ENCODE measurements at regions not wholly inside any gene's neighbourhood (a gene's known extent, or its start where the extent isn't known, plus 50 kb on each side); places are given as distances from the start of the nearest gene placed in this dataset.

DNA sequence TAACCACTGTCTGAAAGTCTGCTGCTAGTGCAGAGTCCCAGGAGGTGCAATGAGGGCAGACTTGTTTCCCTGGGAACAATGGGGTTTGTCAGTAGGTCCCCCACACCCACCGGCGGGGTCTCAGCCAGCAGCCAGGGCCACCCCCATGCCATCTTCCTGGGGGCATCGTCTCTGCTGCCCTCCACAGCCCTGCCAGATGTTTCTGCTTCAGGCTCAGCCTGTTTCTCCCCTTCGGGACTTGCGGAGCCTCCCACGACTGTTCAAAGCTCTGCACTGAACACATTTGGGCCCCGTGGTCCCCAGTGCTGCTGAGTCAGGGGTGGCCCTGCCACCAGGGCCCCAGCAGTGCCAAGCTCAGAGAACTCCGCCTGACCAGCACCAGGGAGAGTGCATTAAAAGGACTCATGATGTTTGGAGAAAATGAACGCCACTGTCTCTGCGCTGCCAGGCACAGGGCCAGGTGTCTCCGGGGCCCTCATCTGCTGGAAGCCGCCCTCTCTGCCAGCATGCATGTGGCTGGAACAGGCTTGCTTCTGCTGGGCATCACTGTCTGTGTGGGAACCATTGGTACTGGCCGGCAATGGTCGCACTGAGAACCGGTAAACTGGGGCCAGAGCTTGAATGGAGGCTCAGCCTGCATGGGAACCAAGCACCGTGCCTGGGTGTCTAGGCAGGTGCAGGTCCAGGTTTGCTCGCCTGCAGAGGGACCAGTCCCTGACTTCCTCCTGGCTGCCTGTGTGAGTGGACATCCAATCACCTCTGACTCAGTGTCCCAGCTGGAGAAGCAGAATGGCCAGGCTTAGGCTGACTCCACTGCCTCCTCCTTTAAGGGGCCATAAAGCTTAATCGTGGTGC, 345.1 kb downstream of the GLRX3 start:
- H2BK15ac ChIP-seq (ENCODE audit: low read depth, low read length): no peak overlapping the region
- no peak overlapping the region for H3K27ac ChIP-seq (ENCODE audit: insufficient read length, low read depth, low read length)
- Mint-ChIP-seq H3K9me3 (no peaks in the 10 kb centered on the region; a peak in 1 of 5 replicates), H3K27ac (no peak overlapping the region; a peak in 1 of 7 replicates), H3K36me3 (ENCODE audit: insufficient read depth in 1 of 3, low read depth in 3 of 3) (no peaks in the 10 kb centered on the region), H3K4me3 (no peak overlapping the region), H3K27me3 (ENCODE audit: low read depth) (peaks cover 3% of the 10 kb centered on the region; the same call in 1 of the 2 replicates), H3K4me1 (peaks cover 12 to 26% of the 10 kb centered on the region in 2 experiments)
- no peak overlapping the region; the same call in 1 of the 2 replicates for H3K14ac ChIP-seq (ENCODE audit: insufficient read depth, low read length)
- H2BK5ac ChIP-seq (ENCODE audit: insufficient read length, low read length): no peak overlapping the region
- no peak overlapping the region for H3K18ac ChIP-seq (ENCODE audit: insufficient read length, low read depth, low read length)
- no peaks in the 10 kb centered on the region for H4K20me1 ChIP-seq (ENCODE audit: control insufficient read depth, insufficient read depth, insufficient read length)
- H4K91ac ChIP-seq (ENCODE audit: insufficient read length, low read depth, low read length): no peak overlapping the region
- no peaks in the 10 kb centered on the region for H3K23me2 ChIP-seq (ENCODE audit: insufficient read length, low read depth, low read length, poor library complexity, severe bottlenecking)
- H2BK12ac ChIP-seq (ENCODE audit: insufficient read length, low read depth, low read length): no peak overlapping the region
- H2BK20ac ChIP-seq (ENCODE audit: low read depth, low read length, poor library complexity, severe bottlenecking): no peak overlapping the region
- no peak overlapping the region for H3K4ac ChIP-seq (ENCODE audit: low read depth, low read length)
- no peak overlapping the region for H2AFZ ChIP-seq (ENCODE audit: low read length)
- no peak for DNase-seq
- H3K23ac ChIP-seq (ENCODE audit: insufficient read length, low read depth, low read length): no peak overlapping the region
- H3K4me2 ChIP-seq (ENCODE audit: insufficient read depth, insufficient read length, low read length): no peak overlapping the region
- H4K8ac ChIP-seq (replicated peaks; ENCODE audit: insufficient read length, low read depth, low read length): no peak overlapping the region
- H3K27me3 ChIP-seq (ENCODE audit: insufficient read depth, low read length): no peaks in the 10 kb centered on the region
- no peaks in the 10 kb centered on the region for H3K79me1 ChIP-seq (ENCODE audit: insufficient read depth, low read depth, low read length, poor library complexity, severe bottlenecking)
- no peak overlapping the region for H2BK120ac ChIP-seq (ENCODE audit: low read depth, low read length, poor library complexity, severe bottlenecking)
- no peaks in the 10 kb centered on the region for H3K79me2 ChIP-seq (ENCODE audit: insufficient read depth, low read length)
- no peaks in the 10 kb centered on the region for H3K9me3 ChIP-seq (ENCODE audit: control insufficient read depth, low read depth, low read length)
- no peak overlapping the region for H3K9ac ChIP-seq (ENCODE audit: extremely low read depth, insufficient read length, low read length)
- no CpG with 5 or more reads among the region's 18 CpGs for WGBS (ENCODE audit: extremely low coverage, insufficient read length, low lambda C conversion rate)
- TF ChIP-seq, protein P1, sequence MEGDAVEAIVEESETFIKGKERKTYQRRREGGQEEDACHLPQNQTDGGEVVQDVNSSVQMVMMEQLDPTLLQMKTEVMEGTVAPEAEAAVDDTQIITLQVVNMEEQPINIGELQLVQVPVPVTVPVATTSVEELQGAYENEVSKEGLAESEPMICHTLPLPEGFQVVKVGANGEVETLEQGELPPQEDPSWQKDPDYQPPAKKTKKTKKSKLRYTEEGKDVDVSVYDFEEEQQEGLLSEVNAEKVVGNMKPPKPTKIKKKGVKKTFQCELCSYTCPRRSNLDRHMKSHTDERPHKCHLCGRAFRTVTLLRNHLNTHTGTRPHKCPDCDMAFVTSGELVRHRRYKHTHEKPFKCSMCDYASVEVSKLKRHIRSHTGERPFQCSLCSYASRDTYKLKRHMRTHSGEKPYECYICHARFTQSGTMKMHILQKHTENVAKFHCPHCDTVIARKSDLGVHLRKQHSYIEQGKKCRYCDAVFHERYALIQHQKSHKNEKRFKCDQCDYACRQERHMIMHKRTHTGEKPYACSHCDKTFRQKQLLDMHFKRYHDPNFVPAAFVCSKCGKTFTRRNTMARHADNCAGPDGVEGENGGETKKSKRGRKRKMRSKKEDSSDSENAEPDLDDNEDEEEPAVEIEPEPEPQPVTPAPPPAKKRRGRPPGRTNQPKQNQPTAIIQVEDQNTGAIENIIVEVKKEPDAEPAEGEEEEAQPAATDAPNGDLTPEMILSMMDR (conservative IDR thresholded peaks at IDR 0.05): no peak
- no peak overlapping the region for H3K56ac ChIP-seq (ENCODE audit: insufficient read length, low read depth, low read length)
- no peak overlapping the region for H4K5ac ChIP-seq (ENCODE audit: insufficient read length, low read depth, low read length)
- no peak overlapping the region for H3T11ph ChIP-seq (ENCODE audit: low read length)
- no peaks in the 10 kb centered on the region for H3K4me1 ChIP-seq (ENCODE audit: insufficient read depth, low read length)
- no peak overlapping the region for H2AK5ac ChIP-seq (ENCODE audit: insufficient read length, low read length)

Measured in H9 (cell line).